NCI-H1092 treated with DMSO at 0.1 percent for 48 hours (cell line): ENCODE measurements at regions not wholly inside any gene's neighbourhood (a gene's known extent, or its start where the extent isn't known, plus 50 kb on each side); places are given as distances from the start of the nearest gene placed in this dataset.

Experiments
- DNase-seq: peaks from one replicate; lab custom pipeline; 2025; lab: John Stamatoyannopoulos, UW

- peak; percentile 6 for DNase-seq
Measured at GRCh38 chrX:13903405-13903804, 86.5 kb upstream of the GPM6B start.

- no peak for DNase-seq
Measured at GRCh38 chrX:13902406-13902805, 85.5 kb upstream of the GPM6B start.

- no peak for DNase-seq
Measured at GRCh38 chrX:13901354-13901753, 84.5 kb upstream of the GPM6B start.

- no peak for DNase-seq
Measured at GRCh38 chrX:13900351-13900750, 83.5 kb upstream of the GPM6B start.

GRCh38 chrX:13899607-13900006 lies 82.7 kb upstream of the GPM6B start:
- peak; percentile 2 for DNase-seq

GRCh38 chrX:13898603-13899002 lies 81.7 kb upstream of the GPM6B start:
- no peak for DNase-seq

GRCh38 chrX:13898083-13898482 lies 81.2 kb upstream of the GPM6B start:
- no peak for DNase-seq

- no peak for DNase-seq
Measured at GRCh38 chrX:13897566-13897965, 80.7 kb upstream of the GPM6B start.

GRCh38 chrX:13894888-13895565 lies 78.1 kb upstream of the GPM6B start:
- no peak for DNase-seq

GRCh38 chrX:13893826-13894225 lies 76.9 kb upstream of the GPM6B start:
- no peak for DNase-seq

- no peak for DNase-seq
Measured at GRCh38 chrX:13892856-13893255, 76.0 kb upstream of the GPM6B start.

- DNase-seq, result no peak
Measured at GRCh38 chrX:13891377-13892140, 74.7 kb upstream of the GPM6B start.

- DNase-seq, result no peak
Measured at GRCh38 chrX:13890806-13891205, 73.9 kb upstream of the GPM6B start.

GRCh38 chrX:13888284-13888683 lies 71.4 kb upstream of the GPM6B start:
- DNase-seq, result no peak

- DNase-seq, result no peak
Measured at GRCh38 chrX:13885591-13885990, 68.7 kb upstream of the GPM6B start.

GRCh38 chrX:13876652-13877051 lies 59.8 kb upstream of the GPM6B start:
- DNase-seq, result no peak

GRCh38 chrX:13875572-13875971 lies 58.7 kb upstream of the GPM6B start:
- DNase-seq, result no peak

- no peak for DNase-seq
Measured at GRCh38 chrX:13868591-13868990, 51.7 kb upstream of the GPM6B start.
